KBM-7 (cell line): ENCODE measurements at regions not wholly inside any gene's neighbourhood (a gene's known extent, or its start where the extent isn't known, plus 50 kb on each side); places are given as distances from the start of the nearest gene placed in this dataset.

Experiments
- DNase-seq: peaks from one replicate; pipeline ENCODE4 v3.0.0-alpha.2; 2015
- in situ Hi-C: fragments of 300-500 bp; cut with MboI; formaldehyde crosslinking; loops from 2 replicates; pipeline ENCODE4 v1.14.3; 2020; ENCODE audit warnings: low sequenced_read_pairs, low pct_unique_long_range_greater_than_20kb, mixed read lengths

DNA sequence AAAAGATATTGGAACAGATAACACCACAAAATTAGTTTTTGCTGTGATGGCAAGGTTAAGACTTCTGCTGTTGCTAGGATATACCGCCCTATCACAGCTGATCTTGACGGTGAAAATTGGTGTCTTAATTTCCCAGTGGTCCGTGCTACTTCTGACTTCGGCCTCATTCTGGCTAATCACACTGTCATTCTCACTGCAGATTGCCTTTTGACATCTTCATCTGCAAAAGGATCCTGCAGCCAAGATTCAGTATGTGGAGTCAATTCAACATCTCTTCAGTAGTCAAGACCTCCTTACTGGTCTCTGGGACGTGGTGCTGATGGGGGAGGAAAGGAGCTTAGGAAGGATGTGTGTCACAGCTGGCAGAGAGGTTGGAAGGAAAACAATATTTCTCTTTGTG lies 438.6 kb downstream of the WDR72 start:
- no peak for DNase-seq
- in situ Hi-C loops, result no loop called here

DNA sequence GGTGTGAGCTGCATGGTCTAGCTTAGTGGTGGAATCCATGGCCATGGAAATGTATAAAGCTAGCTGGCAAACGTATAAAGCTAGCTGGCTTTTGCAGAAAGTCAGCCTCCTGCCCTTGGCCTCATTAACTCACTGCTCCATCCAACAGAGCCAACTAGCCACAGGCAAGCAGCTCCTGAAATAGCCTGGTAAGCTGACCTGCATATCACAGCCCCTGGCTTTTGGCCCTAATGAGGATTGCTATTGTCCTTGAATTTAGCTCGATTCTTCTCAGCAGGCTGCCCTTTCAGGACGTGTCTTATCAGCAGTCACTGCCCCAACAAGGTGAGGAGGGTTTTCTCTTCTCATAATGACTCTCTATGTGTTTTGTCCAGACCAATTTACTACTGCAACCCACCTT lies 446.8 kb downstream of the WDR72 start:
- no peak for DNase-seq
- in situ Hi-C loops, result no loop called here

DNA sequence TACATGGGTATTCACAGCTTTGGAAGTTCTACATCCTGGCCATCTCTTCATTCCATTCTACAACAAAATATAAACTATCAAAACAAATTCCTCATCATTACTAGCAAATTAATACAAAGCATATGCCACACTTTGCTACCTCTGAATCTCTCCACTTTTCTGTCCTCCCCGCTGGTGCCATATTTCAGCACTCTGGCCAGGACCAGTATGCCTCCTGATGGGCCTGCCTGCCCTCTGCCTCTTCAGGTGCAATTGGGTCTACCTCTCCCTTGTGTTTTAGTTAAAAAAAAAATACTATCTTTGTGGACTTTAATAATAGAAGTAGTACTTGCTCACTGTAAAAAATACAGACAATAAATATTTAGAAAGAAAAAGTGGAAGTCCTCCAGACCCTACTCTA lies 448.8 kb downstream of the WDR72 start:
- in situ Hi-C loops, result no loop called here
- DNase-seq, result no peak

DNA sequence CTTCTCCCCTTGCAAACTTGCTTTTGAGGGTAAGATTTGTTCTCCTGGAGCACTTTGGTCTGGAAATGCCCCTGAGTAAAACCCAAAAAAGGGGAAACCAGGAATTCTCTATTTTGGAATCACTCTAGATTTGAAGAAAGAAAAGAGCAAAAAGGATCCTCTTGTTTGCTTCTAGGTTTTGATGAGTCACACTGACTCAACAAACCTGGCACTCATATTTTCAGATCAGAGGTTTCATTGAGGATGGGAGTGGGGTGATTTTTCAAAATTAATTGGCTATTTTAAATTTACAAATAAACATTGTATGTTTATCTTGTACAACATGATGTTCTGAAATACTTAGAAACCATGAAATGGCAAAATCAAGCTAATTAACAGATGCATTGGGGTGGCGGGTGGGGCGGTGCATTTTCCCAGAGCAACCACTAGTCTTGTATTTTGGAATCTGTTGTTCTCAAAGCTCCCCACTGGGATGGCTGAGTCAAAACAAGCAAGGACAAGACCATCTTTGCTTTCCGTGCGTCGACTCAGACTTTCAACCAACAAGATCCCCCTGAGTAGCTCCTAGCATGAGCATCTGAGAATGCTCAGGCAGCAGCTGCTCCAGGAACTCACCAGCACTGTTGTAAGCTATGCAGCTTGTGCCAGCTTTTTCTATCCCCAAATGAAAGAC lies 451.4 kb downstream of the WDR72 start:
- DNase-seq, result no peak
- in situ Hi-C loops, result no loop called here

DNA sequence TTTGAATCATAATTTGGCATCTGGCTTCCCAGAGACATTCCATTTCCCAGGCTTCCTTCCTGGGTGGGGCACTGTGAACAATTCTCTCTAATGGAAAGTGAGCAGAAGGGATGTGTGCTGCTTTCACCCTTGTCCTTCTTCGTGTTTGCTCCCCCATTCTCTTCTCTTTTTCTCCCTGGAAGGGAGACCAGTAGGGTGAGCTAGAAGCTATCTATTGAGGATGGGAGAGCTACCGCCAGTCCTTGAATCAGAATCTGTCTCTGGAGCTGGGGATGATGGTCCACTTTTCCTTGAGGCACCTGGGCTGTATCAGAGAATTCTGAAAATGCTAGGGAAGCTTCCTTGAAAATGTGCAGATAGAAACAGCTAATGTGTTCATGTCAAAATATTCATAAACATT lies 453.9 kb downstream of the WDR72 start:
- DNase-seq, result no peak
- in situ Hi-C loops, result no loop called here

DNA sequence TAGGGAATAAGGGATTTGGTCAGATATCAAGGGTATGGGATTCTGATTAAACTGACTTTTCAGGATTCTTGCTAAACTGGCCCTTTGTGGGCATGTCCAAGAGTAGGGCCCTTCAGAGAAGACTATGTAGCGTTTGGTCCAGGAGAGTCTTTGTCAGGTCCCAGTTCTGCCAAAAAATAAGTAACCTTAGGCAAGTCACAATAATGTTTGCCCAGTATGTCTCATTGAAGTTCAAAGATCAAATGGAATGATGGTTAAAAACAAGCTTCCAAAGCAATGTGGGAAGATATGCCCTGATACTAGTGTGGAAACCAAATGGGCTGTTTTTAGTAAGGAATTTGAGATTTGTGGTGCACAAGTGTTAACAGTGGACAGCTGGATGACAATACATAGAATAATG lies 454.4 kb downstream of the WDR72 start:
- DNase-seq, result no peak
- in situ Hi-C loops, result no loop called here

DNA sequence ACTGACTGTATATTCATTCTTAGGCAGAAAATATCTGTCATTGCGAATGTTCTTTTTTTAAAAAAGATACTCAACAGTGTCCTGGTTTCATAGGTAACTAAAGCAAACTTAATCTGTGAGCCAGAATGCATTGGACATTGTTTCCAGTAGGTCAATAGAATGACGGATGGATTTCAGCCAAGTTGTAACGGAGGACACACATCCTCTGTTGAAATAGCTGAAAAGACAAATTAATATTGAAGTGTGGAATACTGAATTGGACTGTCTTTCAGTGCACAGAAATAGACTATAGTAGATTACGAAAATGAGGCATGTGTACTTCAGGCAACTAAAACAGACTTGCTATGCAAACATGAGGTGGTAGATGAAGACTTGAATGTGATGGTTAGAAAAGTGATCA lies 461.6 kb downstream of the WDR72 start:
- DNase-seq, result no peak
- in situ Hi-C loops, result no loop called here

DNA sequence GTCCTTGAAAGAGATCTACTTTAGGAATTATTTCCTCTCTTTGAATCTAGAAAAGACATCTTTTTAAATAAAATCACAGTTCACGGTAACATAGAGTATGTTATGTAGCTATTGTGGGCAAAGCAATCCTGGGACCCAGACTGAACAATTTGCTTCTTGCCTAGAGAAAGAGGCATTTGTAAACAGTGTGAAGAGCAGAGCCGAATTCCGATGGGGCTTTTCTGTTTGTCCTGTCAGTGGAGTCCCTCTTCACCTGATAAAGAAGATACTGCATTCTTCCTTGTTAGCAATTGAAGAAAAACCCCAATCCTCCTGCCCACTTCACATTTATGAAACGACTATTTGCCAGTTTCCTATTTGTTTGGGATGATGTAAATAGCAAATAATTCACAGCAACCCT lies 462.9 kb downstream of the WDR72 start:
- DNase-seq, result no peak
- in situ Hi-C loops, result no loop called here

DNA sequence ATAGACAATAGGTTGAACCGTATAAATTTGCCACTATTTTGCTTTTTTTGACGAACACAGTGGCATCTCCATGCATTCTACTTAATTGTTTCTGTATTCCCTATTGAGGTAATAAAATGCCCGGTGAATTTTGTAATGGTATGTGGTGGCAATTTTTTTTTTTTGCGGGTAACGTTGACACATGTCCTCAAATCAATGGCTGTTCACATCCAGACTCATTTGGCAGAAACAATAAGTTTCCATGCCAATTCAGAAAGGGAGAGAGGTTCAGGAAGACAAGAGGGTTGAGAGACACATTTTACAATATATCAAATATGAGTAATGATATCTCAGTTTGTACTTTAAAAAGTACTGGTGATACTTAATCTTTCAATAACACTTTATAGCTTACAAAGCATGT lies 463.9 kb downstream of the WDR72 start:
- in situ Hi-C loops, result no loop called here
- DNase-seq, result no peak

DNA sequence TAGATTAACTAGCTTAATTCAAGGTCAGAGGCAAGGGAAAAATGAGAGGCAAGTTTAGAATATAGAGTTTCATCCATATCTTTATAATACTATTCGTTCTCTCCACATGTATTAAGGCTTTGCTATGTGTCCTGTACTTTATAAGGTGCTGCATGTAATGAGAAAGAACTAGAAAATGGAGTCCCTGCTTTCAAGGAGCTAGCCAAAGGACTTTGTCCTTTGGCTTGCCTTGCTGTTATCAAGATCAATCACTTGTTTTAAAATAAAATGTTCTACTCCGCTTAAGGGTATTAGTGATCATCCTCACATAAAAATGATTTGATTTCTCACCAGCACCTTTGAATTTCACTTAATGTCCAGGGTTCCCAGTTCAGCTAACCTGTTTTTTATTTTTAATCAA lies 470.9 kb downstream of the WDR72 start:
- in situ Hi-C loops, result no loop called here
- no peak for DNase-seq

DNA sequence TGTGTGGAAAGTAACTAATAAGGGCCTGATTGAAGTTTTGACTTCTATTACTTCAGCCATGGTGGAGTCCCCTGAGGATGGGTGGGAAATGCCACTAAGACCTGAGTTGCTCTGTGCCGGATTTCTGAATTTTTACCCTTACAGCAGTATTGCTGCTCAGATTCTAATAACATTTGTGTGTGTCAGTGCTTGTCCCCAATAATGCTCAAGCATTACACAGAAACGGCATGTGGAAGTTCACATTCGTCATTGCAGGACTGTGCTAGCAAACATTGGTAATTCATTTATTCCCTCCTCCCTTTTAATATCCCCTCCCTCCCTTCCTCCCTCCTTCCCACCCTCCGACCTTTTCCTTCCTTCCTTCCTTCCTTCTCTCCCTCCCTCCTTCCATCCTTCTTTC lies 484.5 kb upstream of the ONECUT1 start:
- no peak for DNase-seq
- in situ Hi-C loops, result no loop called here

DNA sequence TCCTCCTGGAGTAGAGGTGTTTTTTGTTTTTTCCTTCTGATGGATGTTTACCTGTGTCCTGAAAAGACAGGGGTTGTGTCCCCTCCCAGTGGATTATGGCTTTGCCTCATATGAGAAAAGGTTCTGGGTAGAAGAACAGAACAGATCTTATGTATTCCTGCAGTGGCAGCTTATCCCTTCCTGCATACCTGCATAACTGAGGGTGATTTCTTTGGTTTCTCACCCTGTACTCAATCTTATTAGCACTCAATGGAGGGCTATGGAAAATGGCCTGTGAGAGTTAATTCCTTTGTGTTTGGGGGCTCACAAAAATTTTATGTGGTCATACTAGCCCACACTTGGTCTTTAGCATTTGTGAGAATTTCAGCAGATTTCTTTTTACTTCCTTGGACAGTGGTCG lies 482.0 kb upstream of the ONECUT1 start:
- no peak for DNase-seq
- in situ Hi-C loops, result no loop called here

DNA sequence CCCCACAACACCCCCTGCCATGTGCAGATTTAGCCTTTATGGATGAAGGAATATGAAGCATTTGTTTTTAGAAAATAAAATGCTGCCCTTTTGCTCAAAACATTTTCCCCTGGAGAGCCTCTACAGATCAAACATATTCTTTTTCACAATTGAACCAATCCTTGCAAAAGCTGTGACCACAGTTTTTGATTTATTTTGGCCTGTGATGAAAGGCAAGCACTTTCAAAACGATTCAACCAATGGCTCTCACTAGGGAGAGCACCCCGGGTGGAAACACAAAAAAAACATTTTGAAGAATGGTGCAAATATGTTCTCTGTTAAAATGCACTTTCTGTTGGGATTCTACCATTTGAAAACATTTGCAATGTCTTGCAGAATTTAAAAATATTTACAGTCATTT lies 476.0 kb upstream of the ONECUT1 start:
- DNase-seq, result no peak

DNA sequence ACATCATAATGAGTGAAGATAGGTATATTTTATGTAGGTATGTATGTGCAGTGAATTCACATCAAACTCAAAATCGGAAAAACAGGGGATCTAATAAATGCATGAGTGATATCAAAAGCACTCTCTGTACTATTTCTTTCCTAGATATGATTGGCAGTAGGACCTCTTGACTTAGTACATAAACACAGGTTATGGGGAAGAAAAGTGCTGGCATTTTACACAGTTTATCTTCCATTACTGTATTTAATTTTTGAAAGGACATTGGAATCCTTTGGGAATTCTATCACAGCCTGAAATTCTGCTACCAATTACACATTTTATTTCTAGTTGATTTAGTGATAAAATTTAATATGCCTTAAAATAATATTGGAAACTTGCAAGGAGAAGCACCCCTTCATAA lies 470.5 kb upstream of the ONECUT1 start:
- DNase-seq, result no peak
- in situ Hi-C loops, result no loop called here

More for the DNA sequence above, 476.0 kb upstream of the ONECUT1 start:
- in situ Hi-C loops, result no loop called here

DNA sequence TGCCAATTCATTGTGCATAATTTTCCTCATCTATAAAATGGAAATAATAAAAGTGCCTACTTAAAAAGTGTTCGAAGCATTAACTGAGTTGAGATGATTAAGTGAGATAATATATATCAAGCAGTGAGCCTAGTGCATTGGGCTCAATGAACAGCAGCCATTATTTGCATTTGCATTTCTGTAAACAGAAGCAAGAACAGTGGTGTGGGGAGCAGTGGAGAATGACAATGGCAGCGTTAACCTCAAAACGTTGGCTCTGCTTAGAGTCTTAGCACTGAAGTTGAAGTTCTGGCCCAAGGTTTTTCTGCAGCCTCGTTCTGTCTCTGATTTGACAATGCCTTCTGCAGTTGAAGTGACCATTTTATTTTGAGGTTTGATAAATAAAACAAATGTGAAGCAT lies 466.3 kb upstream of the ONECUT1 start:
- DNase-seq, result no peak
- in situ Hi-C loops, result no loop called here

DNA sequence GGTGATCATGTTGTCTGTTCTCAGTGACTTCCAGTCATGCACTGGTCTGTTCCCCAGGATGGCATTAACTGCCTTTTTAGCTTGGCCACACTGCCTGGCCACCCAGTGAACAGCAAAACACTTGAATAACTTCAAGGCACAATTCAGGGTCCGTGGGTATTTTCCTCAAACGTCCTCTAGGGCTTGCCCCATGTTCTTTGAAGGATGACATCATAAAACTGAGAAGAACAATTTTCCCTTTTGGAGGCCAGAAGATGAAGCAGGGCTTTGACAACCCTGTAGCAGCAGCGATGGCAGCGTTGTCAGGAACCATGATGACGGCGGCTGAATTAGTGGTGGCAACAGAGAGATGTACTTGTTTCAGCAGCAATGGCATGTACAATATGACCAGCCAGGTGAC lies 465.9 kb upstream of the ONECUT1 start:
- in situ Hi-C loops, result no loop called here
- no peak for DNase-seq

DNA sequence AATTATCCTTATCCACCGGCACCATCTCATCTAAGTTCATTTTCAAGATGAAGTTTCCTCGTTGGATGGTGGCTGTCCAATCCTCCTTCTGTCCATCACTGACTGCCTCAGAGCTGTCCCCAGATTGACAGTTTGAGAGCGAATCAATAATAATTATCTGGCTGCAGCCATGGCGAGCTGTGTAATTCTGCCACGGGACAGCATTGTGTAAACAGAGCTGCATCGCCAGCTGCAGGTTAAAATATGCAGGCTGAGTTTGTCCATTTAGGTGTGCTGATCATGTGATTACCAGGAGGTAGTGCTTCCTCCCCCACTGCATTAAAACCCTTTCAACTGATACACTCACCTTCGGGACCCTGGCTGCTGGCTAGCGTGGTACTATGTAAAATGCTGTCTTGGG lies 461.9 kb upstream of the ONECUT1 start:
- in situ Hi-C loops, result no loop called here
- DNase-seq, result no peak

DNA sequence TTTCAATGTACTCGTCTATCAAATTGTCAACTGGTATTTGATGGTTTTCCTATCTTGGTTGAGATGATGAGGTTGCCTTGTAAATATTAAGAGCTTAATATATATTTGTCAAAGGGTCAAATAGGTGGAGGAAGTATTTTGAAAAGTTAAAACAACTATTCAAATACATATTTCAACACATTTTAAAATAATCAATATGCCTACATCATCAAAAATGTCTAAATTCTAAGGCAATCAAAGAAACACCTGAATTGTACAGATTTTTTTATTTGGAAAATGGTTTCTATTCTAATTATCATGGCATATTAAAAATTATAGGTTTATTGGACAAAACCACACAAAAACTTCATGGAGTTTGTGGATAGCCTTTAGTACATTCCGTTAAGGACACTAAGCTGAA lies 461.4 kb upstream of the ONECUT1 start:
- DNase-seq, result no peak
- in situ Hi-C loops, result no loop called here

DNA sequence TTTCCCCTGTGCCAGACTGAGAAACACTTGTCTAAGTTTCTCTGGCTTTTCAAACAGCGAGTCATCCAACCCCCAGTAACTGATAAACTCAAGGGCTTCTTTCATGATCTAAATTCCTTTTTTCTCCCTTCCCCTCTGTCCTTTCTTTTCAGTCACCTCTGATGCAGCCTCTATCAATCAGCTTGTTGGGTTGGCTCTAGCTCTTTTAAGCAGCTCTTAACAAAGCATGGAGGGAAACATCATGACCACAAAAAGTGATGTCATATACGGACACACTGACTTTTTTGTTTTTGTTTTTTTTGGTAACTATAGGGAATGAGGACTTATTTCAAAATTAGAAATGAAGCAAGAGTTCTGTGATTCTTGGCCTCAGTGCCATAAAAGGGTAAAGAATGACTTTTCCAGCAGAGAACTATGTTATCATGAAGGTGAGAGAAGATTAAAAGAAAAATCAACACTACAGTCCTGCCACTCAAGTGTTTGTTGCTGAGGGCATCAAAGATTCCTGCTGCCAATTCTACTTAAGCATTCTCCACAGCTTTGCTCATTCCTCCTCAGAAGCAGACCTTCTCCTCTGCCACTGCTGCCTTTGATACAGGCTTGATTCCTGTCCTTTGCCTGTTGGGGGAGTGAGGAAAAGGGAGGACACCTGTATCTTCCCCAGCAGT lies 457.0 kb upstream of the ONECUT1 start:
- no peak for DNase-seq
- in situ Hi-C loops, result loop anchor here (25.0 kb wide), 1 partner anchor 90 kb away; no protein-coding TSS in a partner anchor

DNA sequence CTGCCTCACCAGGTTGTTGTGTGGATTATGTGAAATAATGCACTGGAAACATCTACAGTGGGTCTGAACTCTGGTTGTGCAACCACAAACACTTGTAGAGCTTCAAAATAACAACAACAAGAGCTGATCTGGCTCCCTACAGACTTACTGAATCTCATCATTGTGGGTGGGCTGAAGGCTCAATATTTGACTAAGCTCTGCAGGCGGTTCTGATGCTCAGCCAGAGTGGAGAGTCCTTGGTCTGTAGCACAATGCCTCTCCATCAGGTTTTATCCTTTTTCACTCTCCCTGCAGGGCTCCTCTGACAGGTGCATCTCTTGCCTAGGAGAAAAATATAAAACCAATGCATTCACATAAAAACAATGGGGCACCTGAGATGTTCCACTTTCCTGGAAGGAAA lies 456.3 kb upstream of the ONECUT1 start:
- in situ Hi-C loops, result loop anchor here (25.0 kb wide), 1 partner anchor 91 kb away; no protein-coding TSS in a partner anchor
- DNase-seq, result no peak

DNA sequence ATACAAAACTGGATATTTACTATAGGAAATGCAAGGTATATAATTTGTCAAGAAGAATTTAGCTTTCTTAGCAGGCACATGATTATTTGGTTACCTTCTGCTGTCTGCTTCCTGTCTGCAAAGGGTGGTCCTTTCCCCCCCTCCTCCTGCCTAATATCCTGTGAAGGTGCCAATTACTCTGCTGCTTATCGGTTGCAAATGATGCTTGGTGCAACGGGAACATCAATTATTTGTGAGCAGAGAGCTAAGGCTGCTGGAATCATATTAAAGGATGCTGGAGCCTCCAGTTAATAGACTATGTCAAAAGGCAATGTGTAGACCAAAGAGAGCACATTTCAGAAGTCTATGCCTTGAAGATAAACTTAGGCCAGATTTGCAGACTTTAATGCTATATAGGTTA lies 443.7 kb upstream of the ONECUT1 start:
- in situ Hi-C loops, result loop anchor here (25.0 kb wide), 1 partner anchor 104 kb away; no protein-coding TSS in a partner anchor
- DNase-seq, result no peak
